Pulmonary artery endothelial cell (primary cell): ENCODE measurements at regions not wholly inside any gene's neighbourhood (a gene's known extent, or its start where the extent isn't known, plus 50 kb on each side); places are given as distances from the start of the nearest gene placed in this dataset.
"Not testable (repeated sequence)": the region's sequence is repeated elsewhere in the genome, so short reads cannot be mapped to it uniquely, and the experiment has no call there.

Experiments
- DNase-seq: peaks from one replicate; pipeline ENCODE4 v3.0.0-alpha.2; 2011; ENCODE audit warnings: low read depth, low spot score

DNA sequence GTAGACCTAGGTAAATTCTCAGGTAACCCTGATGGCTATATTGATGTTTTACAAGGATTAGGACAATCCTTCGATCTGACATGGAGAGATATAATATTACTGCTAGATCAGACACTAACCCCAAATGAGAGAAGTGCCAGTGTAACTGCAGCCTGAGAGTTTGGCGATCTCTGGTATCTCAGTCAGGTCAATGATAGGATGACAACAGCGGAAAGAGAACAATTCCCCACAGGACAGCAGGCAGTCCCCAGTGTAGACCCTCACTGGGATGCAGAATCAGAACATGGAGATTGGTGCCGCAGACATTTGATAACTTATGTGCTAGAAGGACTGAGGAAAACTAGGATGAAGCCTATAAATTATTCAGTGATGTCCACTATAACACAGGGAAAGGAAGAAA, 228.4 kb upstream of the CWC22 start:
- not testable (repeated sequence) for DNase-seq

- DNase-seq: not testable (repeated sequence)
Observed at GRCh38 chr2:180234991-180235390, 227.9 kb upstream of the CWC22 start.

DNA sequence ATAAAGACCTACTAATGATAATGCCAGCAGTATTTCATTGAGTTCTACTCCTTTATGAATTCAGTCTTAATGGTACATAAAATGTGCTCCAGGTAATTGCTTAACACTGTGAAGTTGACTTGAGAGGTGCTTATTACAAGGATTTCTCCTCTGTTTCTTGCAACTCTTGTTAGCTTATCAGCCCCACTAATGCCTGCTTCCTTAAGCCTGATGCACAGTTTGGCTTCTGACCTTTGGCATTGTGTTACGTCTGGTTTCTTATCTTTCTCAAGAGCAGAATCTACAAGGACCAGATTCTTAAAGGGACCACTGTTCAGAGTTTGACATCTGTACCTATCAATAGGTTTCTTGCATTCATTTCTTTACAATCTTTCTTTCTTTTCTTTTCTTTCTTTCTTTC, 223.9 kb upstream of the CWC22 start:
- DNase-seq: no peak

DNA sequence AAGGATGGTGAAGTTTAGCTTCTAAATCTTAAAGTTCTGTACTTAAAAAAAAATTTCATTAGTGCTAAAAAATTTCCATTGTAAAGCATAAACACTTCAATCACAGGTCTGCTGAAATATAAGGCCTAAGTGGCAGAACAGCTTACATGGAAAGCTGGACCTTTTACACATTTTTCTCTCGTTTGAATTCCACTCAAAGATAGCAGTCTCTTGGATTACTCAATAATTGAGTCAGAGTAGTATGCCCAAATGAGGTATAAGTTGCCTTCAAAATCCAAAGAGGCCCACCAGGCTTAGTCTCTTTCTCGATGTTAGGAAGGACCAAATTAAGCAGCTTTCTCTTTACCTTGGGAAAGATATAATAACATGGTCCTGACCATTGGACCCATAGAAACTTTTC, 220.4 kb upstream of the CWC22 start:
- DNase-seq: no peak

GRCh38 chr2:180225118-180225517, 218.0 kb upstream of the CWC22 start:
- DNase-seq: no peak

DNA sequence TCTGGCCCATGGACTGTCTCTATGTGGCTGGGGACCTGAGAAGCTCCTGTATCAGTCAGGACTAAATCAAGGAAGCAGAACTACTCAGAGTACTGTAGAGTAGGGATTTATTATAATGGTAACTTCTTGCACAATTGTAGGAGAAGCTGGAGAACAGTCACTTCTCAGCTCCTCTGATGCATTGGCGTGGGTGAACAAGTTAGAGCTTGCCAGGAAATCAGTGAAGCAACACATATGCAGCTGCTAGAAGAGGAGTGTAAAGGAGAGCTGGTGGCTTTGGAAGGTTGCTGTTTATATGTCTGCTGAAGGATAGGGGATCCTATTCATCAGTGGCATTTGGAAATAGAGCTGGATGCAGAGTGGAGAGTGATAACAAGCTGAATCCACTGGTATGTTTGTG, 215.5 kb upstream of the CWC22 start:
- DNase-seq: no peak

DNA sequence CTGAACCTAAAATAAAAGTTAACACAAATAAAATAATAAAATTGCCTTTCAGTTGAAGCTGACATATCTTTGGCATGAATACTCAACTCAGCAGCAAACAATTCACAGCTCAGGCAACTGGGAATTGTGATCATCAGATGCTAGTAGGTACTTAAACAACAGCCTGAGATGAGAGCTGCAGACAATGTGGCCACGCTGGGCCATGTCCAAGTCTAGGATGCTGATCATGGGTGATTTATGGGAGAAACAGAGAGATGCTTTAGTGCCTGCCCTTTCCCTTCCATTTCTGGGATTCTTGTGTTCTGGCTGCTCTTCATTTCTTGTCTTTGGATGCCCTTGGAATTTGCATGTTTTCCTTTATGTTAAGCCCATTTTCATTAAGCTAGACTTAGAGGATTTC, 212.4 kb upstream of the CWC22 start:
- no peak for DNase-seq

DNA sequence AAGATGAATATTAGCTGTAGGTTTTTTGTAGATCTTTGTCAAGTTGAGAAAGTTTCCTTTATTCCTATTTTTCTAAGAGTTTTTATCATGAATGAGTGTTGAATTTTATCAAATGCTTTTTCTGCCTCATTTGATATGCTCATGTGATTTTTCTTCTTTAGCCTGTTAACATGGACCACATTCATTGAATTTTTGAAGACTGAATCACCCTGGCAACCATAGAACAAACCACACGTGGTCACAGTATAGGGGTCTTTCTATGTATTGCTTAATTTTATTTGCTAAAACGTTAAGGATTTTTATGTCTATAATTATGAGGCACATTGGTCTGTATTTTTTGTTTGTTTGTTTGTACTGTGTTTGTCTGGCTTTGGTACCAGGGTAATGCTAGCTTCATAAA, 201.7 kb upstream of the CWC22 start:
- DNase-seq: no peak

GRCh38 chr2:180205621-180206235, 198.6 kb upstream of the CWC22 start:
- no peak for DNase-seq

- no peak for DNase-seq
Observed at GRCh38 chr2:180203972-180204371, 196.9 kb upstream of the CWC22 start.

DNA sequence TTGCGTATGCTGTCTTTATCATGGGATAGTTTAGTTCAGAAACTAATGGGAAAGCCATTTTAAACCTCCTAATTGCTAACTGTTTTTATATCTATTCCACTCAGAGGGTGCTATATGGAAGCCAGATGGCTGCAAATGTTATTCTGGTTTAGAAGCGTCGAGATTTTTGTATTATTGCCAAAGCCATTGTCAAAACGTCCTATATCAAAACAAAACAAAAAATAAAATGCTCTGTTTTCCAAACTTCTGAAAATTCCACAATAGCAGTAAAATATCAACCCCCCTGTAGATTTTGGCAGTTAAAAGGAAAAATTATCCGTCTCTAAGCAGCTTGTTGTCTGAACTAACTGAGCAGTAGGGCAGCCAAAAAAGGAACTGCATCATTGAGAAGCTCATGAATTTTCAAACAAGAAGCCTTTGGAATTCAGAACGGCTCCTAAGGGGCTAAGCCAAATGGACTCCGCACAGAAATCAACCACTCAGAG, 195.4 kb upstream of the CWC22 start:
- DNase-seq: no peak

DNA sequence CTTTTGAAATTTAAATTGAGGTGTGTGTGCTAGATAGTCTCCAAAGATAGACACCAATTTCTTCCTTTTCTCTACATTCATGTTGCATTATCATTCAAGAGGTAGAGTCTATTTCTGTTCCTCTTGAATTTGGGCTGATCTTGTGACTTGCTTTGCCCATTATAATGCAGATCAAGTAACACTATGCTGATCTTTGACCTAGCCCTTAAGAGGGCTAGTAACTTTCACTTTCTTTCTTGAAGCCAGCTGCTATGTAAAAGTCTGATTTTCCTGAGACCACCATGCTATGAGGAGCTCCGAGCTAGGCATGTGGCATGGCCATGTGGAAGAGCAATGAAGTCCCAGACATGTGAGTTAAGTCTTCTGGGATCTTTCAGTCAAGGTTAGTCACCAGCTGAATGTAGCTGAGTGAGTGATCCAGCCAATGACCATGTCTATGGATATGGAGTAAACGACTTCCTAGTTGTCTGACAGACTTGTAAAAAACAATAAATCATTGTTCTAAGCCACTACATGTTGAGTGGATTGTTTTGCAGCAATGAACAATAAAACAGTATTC, 189.4 kb upstream of the CWC22 start:
- no peak for DNase-seq

GRCh38 chr2:180195847-180196246, 188.8 kb upstream of the CWC22 start:
- no peak for DNase-seq

DNA sequence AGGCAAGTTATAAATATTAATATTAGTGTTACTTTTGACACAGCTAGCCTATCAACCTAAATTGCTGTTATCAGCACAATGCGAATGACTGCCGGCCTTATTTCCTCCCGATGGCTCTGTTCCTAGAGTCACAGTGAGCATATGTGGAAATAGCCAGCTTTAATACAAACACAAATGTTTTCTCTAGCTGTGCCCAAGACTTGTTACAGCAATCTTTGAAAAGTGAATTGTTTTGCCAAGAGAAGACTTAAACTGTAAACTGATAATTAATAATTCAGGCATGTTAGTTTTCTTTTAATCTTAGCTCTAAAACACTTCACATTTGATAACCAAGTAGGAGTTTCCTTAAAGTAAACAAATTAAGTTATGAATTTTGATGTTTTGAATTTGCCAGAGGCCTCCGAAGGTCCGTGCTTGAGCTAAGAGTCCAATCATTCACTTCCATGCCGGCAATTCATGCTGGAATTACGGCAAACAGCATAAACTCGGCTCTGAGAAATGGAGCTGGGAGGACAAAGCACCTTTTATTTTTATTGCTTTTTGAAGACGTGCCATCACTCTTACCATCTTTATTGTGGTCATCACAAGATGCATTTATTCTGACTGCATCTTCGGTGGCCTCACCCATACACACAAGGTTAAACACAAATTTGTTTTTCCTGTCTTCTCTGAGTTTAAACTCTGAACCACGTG, 184.5 kb upstream of the CWC22 start:
- DNase-seq: no peak

DNA sequence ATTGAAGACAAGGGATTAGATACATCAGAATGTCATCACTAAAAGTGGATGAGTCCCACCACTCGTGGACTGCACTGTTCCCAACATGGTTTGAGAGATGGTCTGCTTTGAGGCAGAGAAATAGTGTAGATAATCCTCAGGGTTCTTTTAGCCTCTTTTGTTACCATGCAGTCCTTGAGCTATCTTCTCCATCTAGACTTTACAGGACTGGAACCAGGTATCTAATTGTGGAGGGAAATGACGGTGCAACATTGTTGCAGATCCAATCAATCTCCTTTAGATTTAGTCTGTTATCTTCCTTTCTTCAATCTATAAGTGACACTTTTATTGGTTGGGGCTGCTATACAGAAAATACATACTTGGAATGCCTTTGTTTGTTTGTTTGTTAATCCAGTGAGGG, 183.8 kb upstream of the CWC22 start:
- DNase-seq: no peak

GRCh38 chr2:180187611-180188010, 180.5 kb upstream of the CWC22 start:
- DNase-seq: no peak

- no peak for DNase-seq
Observed at GRCh38 chr2:180184506-180184905, 177.4 kb upstream of the CWC22 start.

GRCh38 chr2:180180511-180180910, 173.4 kb upstream of the CWC22 start:
- DNase-seq: no peak

DNA sequence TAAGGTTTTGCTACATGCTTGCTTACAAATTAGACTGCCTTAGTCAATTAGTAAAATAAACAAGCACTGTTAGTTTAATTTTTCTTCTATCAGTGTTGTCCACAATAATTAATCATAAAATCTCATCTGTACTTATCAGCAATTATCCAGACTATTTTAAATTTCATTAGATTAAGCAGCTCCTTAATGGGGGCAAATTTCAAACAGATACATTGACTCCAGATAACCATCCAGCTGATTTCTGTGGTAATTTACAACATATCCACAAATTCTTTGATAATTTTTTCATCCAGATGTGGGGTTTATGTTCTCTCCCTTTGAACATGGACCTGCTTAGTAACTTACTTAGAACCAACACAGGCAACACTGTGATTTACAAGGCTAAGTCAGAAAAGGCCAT, 170.4 kb upstream of the CWC22 start:
- no peak for DNase-seq

DNA sequence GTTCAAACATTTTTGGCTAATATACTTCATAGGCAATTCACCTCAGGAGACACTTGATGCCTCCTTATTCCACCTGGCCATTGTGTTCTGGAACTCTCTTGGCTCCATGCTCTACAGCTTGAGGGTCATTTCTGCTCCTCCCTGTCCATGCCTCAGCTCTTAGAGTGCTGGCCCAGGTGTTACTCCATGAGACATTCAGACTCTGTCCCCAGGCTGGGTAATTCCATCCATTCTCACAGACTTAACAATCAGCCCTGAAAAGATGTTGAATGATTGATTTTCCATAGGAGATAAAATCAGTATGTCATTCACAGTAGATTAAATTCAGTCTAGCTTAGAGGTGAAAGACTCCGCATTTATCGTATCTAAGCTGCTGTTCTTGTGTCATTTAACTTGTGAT, 168.6 kb upstream of the CWC22 start:
- no peak for DNase-seq

- no peak for DNase-seq
Observed at GRCh38 chr2:180174580-180174979, 167.5 kb upstream of the CWC22 start.

DNA sequence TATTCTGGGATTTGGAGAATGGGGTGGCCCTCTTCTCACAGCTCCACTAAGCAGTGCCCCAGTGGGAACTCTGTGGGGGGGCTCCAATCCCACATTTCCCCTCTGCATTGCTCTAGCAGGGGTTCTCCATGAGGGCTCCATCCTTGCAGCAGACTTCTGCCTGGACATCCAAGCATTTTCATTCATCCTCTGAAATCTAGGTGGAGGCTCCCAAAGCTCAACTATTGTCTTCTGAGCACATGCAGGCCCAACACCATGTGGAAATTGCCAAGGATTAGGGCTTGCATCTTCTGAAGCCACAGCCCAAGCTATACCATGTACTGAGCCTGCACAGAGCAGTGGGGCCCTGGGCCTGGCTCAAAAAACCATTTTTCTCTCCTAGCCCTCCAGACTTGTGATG, 162.4 kb upstream of the CWC22 start:
- no peak for DNase-seq

- no peak for DNase-seq
Observed at GRCh38 chr2:180161415-180161814, 154.3 kb upstream of the CWC22 start.
